Astrocyte of the spinal cord (primary cell): ENCODE measurements at regions not wholly inside any gene's neighbourhood (a gene's known extent, or its start where the extent isn't known, plus 50 kb on each side); places are given as distances from the start of the nearest gene placed in this dataset.
"Not testable (repeated sequence)": the region's sequence is repeated elsewhere in the genome, so short reads cannot be mapped to it uniquely, and the experiment has no call there.

Experiments used
- DNase-seq: peaks from one replicate; pipeline ENCODE4 v3.0.0; 2011; ENCODE audit warnings: low read depth, low spot score
- H3K4me3 ChIP-seq: 2 replicates; pipeline ENCODE4 v1.5.1; 2011; ENCODE audit warnings: low read depth, mild to moderate bottlenecking, low read length, moderate library complexity
- CTCF ChIP-seq: IDR thresholded peaks from 2 replicates; pipeline ENCODE4 v1.5.1; 2012; ENCODE audit warnings: low read depth, mild to moderate bottlenecking, low read length, inconsistent platforms
- in situ Hi-C: cut with HindIII; loops from 2 replicates; pipeline ENCODE4 v1.10.0; 2017; ENCODE audit warnings: low sequenced_read_pairs

GRCh38 chr16:31676731-31677130 lies 149.0 kb downstream of the AHSP start:
- in situ Hi-C loops: no loop called here

GRCh38 chr16:31678649-31679325 lies 151.1 kb downstream of the AHSP start:
- H3K4me3 ChIP-seq: no peak overlapping the region
- in situ Hi-C loops: no loop called here
- no peak for DNase-seq
- TF ChIP-seq CTCF: no peak

More at GRCh38 chr16:31676731-31677130, 149.0 kb downstream of the AHSP start:
- no peak for DNase-seq
- H3K4me3 ChIP-seq: no peak overlapping the region
- TF ChIP-seq CTCF: no peak

- in situ Hi-C loops, DNase-seq, H3K4me3 ChIP-seq: not testable (repeated sequence)
These were observed 161.6 kb downstream of the AHSP start for GRCh38 chr16:31689331-31689730.

GRCh38 chr16:31692338-31692737 lies 164.6 kb downstream of the AHSP start:
- in situ Hi-C loops, H3K4me3 ChIP-seq, DNase-seq: not testable (repeated sequence)

GRCh38 chr16:31693733-31694132 lies 166.0 kb downstream of the AHSP start:
- no peak for DNase-seq
- no peak overlapping the region for H3K4me3 ChIP-seq
- in situ Hi-C loops: no loop called here
- no peak for TF ChIP-seq CTCF

- DNase-seq: no peak
- in situ Hi-C loops: no loop called here
- TF ChIP-seq CTCF: no peak
- H3K4me3 ChIP-seq: no peak overlapping the region
These were observed 166.8 kb downstream of the AHSP start for GRCh38 chr16:31694461-31694860.

- TF ChIP-seq CTCF: no peak
- DNase-seq: no peak
- no peak overlapping the region for H3K4me3 ChIP-seq
- in situ Hi-C loops: no loop called here
These were observed 168.0 kb downstream of the AHSP start for GRCh38 chr16:31695667-31696066.
